ENCODE measurements at regions not wholly inside any gene's neighbourhood (a gene's known extent, or its start where the extent isn't known, plus 50 kb on each side); places are given as distances from the start of the nearest gene placed in this dataset.

DNA sequence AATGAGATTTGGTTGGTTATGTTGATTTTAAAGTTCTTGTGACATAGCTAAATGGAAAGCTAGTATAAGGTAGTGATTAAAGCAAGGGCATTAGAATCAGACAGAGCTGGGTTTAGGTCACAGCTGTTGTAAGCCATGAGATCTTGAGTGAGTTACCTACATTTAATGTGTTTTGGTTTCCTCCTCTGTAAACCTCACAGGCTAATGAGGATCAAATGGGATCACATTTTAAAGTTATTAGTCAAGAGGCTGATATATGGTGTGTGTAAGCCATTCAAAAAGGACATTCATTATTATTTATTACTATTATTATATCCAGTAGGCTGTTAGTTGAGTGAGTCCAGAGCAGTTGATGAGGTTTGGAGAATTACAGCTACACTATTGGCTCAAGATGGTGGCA, 416.2 kb downstream of the IRS1 start:
- no peak for DNase-seq (ENCODE audit: low read depth)

DNA sequence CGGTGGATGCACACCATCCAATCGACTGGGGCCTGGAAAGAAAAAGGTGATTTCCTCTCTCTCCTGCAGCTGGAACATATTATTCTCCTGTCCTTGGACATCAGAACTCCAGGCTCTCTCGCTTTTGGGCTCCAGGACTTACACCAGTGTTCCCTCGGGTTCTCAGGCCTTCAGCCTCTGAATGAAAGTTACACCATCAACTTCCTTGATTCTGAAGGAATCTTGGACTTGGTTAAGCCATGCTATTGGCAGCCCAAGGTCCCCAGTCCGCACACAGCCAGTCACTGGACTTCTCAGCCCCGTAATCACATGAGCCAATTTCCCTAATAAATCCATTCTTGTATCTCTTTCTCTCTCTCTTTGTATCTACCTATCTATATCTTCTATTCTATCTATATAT, 418.9 kb downstream of the IRS1 start:
- no peak for DNase-seq (ENCODE audit: low read depth)

DNA sequence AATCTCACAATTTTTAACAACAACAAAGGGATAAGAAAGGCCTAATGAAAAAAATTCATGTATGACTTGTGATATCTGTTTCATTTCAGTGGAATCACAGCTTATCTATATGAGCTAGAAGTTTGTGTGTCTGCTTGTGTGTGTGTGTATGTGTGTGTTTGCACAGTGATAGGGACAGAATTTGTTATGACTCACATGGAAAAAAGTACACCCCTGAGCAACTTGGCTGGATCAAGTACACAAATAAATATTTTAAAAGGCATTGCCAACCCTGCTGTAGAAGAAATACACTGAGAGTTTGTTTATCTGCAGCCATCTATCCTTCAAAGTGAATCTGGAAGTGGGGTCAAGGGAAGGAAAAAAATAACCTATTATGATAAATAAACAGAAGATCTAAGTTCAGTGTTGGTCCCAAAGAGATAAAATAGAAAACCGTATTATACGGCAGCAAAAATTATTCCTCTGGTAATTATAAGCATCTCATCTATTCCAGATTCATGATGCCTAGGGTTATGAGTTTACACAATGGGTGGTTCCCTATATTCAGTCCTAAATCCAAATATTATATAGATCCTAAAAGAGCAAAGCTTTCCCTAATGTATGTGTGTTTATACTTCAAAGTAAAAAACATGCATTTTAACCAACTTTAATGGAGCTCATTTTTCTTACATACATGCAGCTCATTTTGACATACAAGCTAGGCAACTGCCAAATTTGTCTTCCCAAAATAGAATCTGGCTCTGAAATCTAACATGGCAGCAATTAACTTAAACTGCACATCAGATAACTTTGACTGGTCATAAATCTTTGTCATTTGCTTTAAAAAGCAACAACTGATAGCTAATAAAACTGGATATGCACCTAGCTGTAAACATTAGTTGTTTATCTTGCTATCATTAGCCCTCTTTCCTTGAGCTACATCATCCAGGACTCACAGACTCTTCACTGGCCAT, 420.6 kb downstream of the IRS1 start:
- DNase-seq (ENCODE audit: low read depth): peak; percentile 38

DNA sequence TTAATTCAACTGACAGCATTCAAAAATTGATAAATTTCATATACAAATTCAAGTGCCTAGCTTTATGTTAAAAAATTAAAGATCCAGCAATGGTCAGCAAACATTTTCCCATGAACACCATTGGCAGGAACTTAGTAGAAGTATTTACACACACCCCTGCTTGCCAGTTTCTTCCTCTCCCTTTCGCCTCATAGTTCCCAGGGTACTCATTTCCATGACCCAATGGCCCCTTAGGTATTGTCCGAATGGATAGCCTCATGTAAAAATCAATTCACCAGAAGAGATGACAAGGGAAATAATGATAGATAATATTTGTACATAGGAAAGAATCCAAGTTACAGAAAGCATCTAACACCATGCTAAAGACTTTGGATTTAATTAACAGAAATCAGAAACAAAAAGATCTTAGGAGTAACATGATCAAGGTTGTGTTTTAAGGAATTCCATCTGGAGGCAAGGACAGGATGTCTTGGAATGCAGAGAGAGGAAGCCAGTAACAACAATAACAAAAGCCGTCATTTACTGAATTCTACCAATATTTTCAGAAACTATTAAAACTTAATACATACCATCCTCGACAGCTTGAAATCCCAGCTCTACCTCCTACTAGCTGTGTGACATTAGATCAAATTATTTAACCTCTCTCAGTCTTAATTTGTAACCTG, 423.0 kb downstream of the IRS1 start:
- peak; percentile 38 for DNase-seq (ENCODE audit: low read depth)

DNA sequence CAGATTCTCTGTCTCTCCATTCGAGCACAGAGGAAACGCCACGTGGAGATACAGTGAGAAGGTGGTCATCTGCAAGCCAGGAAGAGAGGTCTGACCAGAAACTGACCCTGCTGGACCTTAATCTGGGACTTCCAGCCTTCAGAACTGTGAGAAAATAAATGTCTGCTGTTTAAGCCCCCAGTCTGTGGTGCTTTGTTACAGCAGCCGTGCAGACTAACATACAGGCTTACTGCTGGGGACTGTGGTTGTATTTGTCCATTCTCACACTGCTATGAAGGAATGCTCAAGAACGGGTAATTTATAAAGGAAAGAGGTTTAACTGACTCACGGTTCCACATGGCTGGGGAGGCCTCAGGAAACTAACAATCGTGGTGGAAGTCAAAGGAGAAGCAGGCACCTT, 432.7 kb downstream of the IRS1 start:
- DNase-seq (ENCODE audit: low read depth): no peak

DNA sequence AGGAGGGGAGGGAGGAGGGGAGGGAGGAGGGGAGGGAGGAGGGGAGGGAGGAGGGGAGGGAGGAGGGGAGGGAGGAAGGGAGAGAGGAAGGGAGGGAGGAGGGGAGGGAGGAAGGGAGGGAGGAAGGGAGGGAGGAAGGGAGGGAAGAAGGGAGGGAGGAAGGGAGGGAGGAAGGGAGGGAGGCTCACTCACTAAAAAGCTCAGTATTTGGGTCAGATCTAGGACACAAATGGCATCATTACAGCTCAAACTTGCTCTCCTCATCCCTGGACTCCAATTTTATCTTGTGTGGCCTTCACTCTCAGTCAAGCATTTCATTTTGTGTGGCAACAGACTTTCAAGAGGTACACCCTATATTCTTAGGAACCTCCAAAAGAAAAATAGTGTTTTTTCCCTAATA, 435.4 kb downstream of the IRS1 start:
- DNase-seq (ENCODE audit: low read depth): no peak

DNA sequence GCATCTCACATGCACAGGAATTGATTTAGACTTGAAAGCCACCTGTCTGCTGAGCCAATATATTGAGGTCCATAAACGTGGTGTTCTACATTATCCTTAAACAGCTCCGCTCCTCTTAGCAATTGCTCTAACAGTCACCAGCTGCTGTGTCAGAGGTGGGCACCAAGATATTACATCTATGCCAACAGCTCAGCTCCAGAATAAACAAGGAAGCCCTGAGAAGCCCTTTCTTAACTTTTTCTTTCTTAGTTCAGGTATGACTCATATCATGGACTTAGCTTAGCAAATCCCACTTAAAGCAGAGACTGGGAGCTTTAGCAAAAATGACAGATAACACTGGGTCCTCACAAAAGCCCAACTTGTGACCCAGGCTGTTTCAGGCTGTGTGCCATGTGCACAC, 436.6 kb downstream of the IRS1 start:
- peak; percentile 42 for DNase-seq (ENCODE audit: low read depth)

DNA sequence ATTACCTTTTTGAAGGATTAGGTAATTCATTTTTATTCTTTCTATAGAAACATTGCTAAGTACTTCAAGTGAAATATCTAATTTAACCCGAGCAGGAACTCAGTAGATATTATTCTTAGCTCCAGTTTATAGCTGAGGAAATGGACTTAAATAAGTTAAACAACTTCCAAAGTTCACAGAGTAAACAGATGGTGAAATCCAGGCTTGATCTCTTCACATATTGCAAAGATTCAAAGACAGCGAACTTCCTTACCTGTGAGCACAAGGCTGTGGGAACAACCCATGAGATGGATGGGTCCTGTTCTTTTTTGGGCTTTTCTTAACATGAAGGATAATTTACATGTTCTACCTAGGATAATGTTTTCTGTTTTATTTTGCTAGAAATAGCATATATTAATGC, 439.0 kb downstream of the IRS1 start:
- DNase-seq (ENCODE audit: low read depth): no peak

DNA sequence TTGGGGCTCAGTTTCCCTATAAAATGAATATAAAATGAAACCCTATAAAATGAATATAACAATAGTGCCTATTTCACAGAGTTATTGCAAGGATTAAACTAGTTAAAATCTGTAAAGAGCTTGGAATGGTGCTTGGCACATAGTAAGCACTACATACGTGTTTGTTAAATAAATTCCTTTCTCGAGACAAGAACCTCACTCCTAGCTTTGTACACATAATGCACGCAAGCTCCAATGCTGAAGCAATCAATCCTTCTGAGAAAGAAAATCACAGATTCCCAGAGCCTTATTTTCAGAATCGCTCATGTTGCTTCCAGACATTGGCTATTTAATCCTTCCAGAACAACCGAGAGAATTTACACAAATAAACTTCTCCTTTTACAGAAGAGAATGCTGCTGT, 440.9 kb downstream of the IRS1 start:
- no peak for DNase-seq (ENCODE audit: low read depth)

DNA sequence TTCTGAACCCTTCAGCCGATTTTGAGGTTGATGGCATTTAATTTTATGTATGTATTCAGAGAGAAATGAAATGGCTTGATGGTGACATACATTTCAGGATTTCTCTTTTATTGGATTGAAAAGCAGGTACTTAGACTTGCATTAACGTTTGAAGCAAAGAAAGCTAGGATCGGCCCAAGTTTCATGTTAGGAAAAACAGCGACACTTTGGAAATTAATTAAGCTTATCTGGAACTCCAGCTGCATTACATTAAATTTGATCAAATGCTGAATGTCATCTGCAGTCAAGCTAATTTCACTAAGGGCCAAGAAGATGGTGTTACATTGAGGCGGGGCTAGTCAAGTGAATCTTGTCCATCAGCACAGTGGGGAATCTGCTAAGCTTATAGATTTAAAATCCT, 441.8 kb downstream of the IRS1 start:
- DNase-seq (ENCODE audit: low read depth): no peak

DNA sequence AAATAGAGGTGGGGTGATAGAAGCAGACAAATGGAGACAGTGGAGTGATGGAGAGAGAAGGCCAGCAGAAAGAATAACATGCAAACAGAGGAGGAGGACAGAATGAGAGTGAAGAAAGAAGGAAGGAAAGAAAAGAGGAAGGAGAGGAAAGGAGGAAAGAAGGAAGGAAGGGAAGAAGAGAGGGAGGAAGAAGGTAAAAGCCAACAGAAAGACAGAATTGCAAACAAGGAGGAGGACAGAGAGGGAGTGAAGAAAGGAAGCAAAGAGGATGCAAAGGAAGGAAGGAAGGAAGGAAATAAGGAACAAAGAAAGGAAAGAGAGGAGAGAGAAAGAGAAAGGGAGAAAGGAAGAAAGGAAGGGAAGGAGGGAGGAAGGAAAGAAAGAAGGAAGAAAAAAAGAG, 444.0 kb downstream of the IRS1 start:
- DNase-seq (ENCODE audit: low read depth): no peak

DNA sequence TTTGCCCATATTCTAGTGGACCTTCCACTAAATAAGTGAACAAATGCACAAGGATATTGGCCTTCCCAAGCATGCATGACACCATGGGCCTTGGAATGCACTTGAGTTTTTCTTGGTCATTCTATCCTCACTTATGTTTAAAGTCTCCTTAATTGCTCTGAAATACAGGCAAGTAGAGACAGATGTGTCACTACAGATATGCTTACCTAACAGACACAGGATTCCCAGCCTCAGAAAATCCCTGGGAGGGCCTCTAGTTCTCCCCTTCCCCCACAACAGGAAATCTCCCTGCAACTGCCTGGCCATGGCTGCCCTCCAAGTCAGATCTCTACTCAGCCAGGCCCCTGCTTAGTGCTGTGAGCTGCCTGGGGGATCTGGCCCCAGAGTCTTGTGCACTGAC, 445.2 kb downstream of the IRS1 start:
- DNase-seq (ENCODE audit: low read depth): peak; percentile 76

DNA sequence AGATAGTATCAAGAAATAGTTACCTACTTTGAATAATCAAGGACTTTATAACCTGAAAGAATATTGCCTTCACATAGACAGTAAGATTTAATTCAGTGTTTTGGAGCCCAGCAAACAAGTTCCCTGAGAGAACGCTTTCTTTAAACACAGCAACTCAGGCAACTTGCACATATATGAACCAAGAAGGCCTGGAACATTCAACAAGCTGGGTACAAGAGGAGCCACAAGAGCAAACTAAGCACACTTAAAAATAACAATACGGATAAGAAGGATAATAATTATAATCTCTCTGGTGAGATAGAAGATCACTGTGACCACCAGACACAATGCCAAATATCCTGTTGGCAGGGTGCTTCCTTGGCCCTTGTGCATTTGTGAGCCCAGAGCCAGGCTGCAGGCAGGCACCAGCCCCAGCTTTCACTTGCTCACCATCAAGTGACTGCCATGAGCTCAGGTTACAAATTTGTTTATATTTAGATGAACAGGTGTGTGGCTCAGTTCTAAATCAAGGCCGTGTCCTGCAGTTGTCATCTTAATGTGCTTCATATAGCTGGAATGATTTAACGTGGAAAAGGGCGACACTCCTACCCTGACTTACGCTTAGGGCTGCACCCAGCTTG, 446.6 kb downstream of the IRS1 start:
- DNase-seq (ENCODE audit: low read depth): no peak

DNA sequence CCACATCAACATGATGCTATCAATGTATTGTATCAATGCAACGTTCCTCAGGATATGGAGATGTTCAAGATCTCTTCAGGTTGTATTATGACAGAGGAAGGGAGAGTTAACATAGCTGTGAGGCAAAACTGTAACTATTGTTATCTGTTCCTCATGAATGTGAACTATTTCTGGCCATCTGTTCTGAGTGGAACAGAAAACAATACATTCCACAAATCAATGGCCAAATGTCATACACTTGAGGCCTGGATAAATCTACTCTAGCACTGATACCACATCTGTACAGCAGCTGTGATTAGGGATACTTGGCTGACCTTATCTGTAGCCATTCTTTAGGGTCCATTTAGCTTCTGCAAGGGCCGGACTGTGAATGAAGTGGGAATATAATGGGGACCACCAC, 447.9 kb downstream of the IRS1 start:
- DNase-seq (ENCODE audit: low read depth): no peak

DNA sequence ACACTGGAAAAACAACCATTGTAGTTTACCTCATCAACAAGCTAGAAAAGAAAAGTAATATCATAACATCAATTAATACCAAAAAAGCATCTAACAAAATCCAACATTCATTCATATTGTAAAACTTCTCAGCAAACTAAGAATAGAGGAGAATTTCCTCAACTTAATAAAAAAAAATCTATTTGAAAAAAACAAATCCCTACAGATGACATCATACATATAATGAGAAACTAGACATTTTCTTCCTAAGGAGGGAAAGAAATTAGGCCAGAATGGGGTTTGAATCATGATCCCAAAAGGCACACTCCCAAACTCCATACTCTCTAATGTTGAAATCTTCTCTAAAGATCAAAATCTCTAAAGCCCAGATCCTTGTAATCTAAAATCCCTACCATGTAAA, 460.0 kb downstream of the IRS1 start:
- no peak for DNase-seq (ENCODE audit: low read depth)

DNA sequence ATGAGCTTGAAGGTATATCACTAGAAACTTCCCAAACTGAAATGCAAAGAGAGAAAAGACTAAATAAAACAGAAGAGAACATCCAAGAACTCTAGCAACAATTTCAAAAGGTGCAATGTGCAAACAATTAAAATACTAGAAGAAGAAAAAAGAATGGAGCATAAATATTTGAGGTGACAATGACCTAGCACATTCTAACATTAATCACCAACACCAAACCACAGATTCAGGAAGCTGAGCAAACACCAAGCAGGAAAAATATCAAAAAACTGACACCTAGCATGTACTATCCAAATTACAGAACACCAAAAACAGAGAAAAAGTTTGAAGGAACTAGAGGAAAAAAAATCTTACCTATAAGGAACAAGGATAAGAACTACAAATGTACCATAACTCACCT, 460.8 kb downstream of the IRS1 start:
- no peak for DNase-seq (ENCODE audit: low read depth)

DNA sequence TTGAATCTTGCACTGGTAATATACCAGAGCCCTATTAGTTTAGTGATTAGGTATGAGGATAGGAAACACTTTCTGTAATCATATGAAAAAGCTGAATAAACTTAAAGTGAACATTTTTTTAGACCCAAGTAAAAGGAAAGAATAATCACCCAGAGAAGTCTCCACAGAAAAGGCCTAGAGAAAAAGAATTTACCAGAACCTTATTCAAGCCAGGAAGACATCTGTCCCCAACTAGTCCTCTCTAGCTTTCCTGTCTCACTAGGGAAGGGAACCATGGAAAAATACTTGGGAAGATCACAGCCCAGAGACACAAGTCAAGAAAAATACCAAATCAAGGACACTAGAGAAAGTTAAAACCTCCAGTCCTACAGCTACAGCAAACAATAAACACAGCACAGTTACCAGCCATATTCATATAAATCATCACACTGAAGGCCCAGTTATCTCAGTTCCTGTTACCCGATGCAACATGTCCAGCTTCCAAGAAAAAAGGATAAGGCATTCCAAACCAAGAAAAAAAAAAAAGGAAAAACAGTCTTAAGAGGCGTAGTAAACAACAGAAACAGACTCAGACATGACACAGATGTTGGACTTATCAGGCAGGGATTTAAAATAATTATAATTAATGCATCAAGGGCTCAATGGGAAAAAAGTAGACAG, 461.5 kb downstream of the IRS1 start:
- no peak for DNase-seq (ENCODE audit: low read depth)

DNA sequence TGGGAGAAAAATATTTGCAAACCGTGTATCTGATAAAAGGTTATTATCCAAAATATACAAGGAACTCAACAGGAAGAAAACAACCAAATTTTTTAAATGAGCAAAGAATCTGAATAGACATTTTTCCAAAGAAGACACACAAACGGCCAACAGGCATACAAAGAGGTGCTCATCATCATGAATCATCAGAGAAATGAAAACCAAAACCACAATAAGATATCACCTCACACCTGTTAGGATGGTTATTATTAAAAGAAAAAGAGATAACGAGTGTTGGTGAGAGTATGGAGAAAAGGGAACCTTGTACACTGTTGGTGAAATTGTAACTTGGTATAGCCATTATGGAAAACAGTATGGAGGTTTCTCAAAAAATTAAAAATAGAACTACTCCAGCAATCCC, 463.3 kb downstream of the IRS1 start:
- no peak for DNase-seq (ENCODE audit: low read depth)

DNA sequence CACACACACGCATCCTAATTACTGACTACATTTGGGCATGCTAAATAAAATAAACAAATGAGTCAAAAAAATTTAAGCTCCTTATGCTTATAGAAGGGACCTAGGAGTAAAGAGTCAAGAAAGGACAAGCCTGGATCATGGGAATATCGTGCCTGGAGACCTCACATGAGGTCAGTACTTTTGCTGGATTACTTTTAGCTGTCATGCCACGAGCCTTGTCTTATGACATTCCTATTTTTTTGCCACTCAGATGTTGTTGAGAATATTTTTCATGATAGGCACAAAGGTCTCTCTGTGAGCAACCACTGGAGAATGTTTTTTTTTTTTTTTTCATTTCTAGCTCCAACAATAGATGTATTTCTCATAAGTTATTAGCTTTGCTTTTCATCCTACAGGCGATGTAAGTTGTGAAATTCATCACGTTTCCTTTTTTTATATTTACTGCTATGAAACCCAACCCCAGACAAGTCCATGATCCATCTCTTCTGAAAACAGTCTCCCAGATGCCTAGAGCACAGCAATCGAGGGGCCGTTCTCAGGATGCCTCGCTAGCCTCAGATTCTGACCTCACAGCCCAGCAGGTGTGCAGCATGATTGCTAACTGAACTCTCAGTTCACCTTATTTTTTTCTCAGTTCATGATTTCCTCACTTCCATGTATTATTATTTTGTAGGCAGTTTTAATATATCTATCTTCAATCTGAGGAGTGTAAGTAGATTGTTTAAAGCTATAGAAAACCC, 464.5 kb downstream of the IRS1 start:
- DNase-seq (ENCODE audit: low read depth): peak; percentile 54

DNA sequence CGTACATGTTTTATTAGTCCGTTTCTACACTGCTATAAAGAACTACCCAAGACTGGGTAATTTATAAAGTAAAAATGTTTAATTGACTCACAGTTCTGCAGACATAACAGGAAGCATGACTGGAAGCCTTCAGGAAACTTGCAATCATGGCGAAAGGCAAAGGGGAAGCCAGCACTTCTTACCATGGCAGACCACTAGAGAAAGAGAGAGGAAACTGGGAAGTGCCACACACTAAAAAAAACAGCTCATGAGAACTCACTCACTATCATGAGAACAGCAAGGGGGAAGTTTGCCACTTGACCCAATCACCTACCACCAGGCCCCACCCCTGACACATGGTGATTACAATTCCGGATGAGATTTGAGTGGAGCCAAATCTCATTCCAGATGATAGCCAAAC, 466.2 kb downstream of the IRS1 start:
- DNase-seq (ENCODE audit: low read depth): no peak

DNA sequence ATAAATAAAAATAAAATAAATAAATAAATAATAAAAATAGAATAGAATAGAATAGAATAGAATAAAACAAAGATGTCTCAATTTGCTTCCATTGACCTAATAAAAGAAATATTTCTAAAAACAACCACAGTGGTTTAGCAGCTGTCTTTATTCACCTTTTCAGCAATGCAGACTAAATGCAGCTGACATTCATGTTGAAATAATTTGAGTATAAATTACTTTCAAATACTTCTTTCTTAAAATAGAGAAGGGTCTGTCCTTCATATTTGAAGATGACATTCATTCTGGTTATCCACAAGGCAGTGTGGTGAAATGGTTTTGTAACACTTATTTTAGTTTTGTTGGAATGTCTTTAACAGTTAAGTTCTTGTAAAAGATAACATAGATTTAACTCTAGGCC, 469.4 kb downstream of the IRS1 start:
- DNase-seq (ENCODE audit: low read depth): no peak

DNA sequence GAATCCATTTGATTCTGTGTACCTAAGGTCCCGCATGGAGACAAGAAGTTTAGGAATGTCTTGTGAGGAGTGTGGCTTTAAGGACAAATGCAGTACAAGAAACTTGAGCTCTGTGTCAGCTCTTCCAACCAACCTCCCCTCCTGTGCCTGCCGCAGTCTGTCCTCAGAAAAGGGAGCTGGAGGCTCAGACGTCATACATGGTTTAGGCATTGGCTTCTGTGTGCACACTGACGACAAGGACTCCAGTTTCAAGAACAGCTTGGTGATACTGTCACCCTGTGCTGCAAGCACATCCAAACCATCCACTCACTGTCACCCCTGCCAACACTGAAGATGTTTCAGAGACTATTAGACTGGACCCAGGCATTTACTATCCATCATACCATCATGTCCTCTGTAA, 470.4 kb downstream of the IRS1 start:
- no peak for DNase-seq (ENCODE audit: low read depth)
